GM12878 (cell line): ENCODE measurements at regions not wholly inside any gene's neighbourhood (a gene's known extent, or its start where the extent isn't known, plus 50 kb on each side); places are given as distances from the start of the nearest gene placed in this dataset.

Experiments used
- ATAC-seq: fragments of 200-7000 bp; cut with Tn5 transposase; 3 replicates; pipeline ENCODE4 v1.9.1; 2020; ENCODE audit warnings: mild to moderate bottlenecking, moderate library complexity
- BruUV-seq: library from RNA; stranded (reverse); fragments of 400-500 nt; replicated peaks from 2 replicates; lab custom pipeline; 2021; lab: Mats Ljungman, UMichigan
- CTCF ChIA-PET: fragments of 300-600 bp; sonication (Branson Sonifier 250); formaldehyde crosslinking; extraction: SDS; loops from one replicate; lab custom pipeline; 2021; ENCODE audit warnings: inconsistent platforms; lab: Yijun Ruan, JAX
- POLR2A ChIA-PET: fragments of 350-600 bp; formaldehyde crosslinking; extraction: SDS; loops from one replicate; lab custom pipeline; 2021; ENCODE audit warnings: inconsistent platforms; lab: Charles Lee
- RAD21 ChIA-PET: fragments of 300-600 bp; sonication (Branson Sonifier 250); formaldehyde crosslinking; loops from one replicate; lab custom pipeline; 2023; ENCODE audit warnings: antibody characterized with exemption; ENCODE audit not compliant: unreplicated experiment; lab: Charles Lee
- SMC1A ChIA-PET: fragments of 300-600 bp; sonication (Branson Sonifier 250); formaldehyde crosslinking; loops from one replicate; lab custom pipeline; 2023; ENCODE audit not compliant: unreplicated experiment, uncharacterized antibody; lab: Charles Lee
- DNase-seq: peaks from one replicate; pipeline ENCODE4 v3.0.0-alpha.2; 2011; ENCODE audit warnings: low read depth, low spot score
- FAIRE-seq: peaks from 3 replicates; lab custom pipeline; 2011; peaks lifted over from hg19 to GRCh38; lab: Jason Lieb, UNC
- H2AFZ ChIP-seq: 2 replicates; pipeline ENCODE4 v1.6.0; 2011; ENCODE audit warnings: low read depth, low read length, control low read depth; ENCODE audit not compliant: control insufficient read depth
- H3K27ac ChIP-seq: 2 replicates; pipeline ENCODE4 v1.5.1; 2011; ENCODE audit warnings: control low read depth; ENCODE audit not compliant: control insufficient read depth, insufficient read depth
- H3K27me3 ChIP-seq, 2 experiments: replicated peaks in 1 of 2; 2 replicates each; pipeline versions ENCODE4 v1.6.0 to v1.6.1; 2011; ENCODE audit warnings: low read length in 1 of 2; ENCODE audit not compliant: control insufficient read depth in 2 of 2, insufficient read depth in 2 of 2
- H3K36me3 ChIP-seq, 2 experiments: 2 replicates each; pipeline ENCODE4 v1.5.1; 2011; ENCODE audit warnings: low read length in 1 of 2; ENCODE audit not compliant: control insufficient read depth in 2 of 2, insufficient read depth in 2 of 2
- H3K4me1 ChIP-seq: 2 replicates; pipeline ENCODE4 v1.6.1; 2011; ENCODE audit warnings: mild to moderate bottlenecking, low read length, moderate library complexity, mixed read lengths; ENCODE audit not compliant: control insufficient read depth, insufficient read depth
- H3K4me2 ChIP-seq: 2 replicates; pipeline ENCODE4 v1.6.0; 2011; ENCODE audit warnings: control low read depth; ENCODE audit not compliant: control insufficient read depth, insufficient read depth
- H3K4me3 ChIP-seq: fragments of 200-600 bp; sonication (generic); 2 replicates; pipeline ENCODE4 v1.5.1; 2016
- H3K79me2 ChIP-seq: 2 replicates; pipeline ENCODE4 v1.6.0; 2011; ENCODE audit warnings: low read length; ENCODE audit not compliant: control insufficient read depth, insufficient read depth
- H3K9ac ChIP-seq: 2 replicates; pipeline ENCODE4 v1.8.0; 2011; ENCODE audit warnings: low read length, control low read depth, mixed read lengths; ENCODE audit not compliant: control insufficient read depth, insufficient read depth
- H3K9me3 ChIP-seq: replicated peaks from 3 replicates; pipeline ENCODE4 v1.5.1; 2011; ENCODE audit warnings: mild to moderate bottlenecking, low read length; ENCODE audit not compliant: control insufficient read depth, insufficient read depth
- H4K20me1 ChIP-seq: 2 replicates; pipeline ENCODE4 v1.6.0; 2011; ENCODE audit not compliant: control insufficient read depth, insufficient read depth
- IRF4 ChIP-seq: IDR thresholded peaks from 2 replicates; pipeline ENCODE4 v1.6.1; 2011; ENCODE audit warnings: low read depth, low read length
- PAX5 ChIP-seq: IDR thresholded peaks from 2 replicates; pipeline ENCODE4 v1.6.1; 2011; ENCODE audit warnings: low read depth, low read length, borderline replicate concordance
- RBBP5 ChIP-seq: fragments of 200-600 bp; sonication (generic); conservative IDR thresholded peaks from 2 replicates; pipeline ENCODE4 v1.6.1; 2016
- RFX5 ChIP-seq: IDR thresholded peaks from 2 replicates; pipeline ENCODE4 v1.6.1; 2011; ENCODE audit warnings: low read depth, low read length, improper control_type of control experiment
- STAT1 ChIP-seq: fragments of 450-650 bp; conservative IDR thresholded peaks from 2 replicates; pipeline ENCODE4 v1.6.1; 2014; ENCODE audit warnings: antibody characterized with exemption, mild to moderate bottlenecking
- WGBS: methylation state at CpG from one replicate; pipeline ENCODE4 v1.1.6; 2016; ENCODE audit warnings: low lambda C conversion rate; ENCODE audit not compliant: insufficient replicate concordance, insufficient coverage; ENCODE audit errors: missing lambda C conversion rate; 5-methylcytosine and 5-hydroxymethylcytosine counted together
- in situ Hi-C: fragments of 300-500 bp; cut with MboI; formaldehyde crosslinking; loops from 9 replicates; pipeline ENCODE4 v1.14.3; 2018; ENCODE audit warnings: mixed read lengths
- intact Hi-C: fragments of 100-400 bp; cut with micrococcal nuclease; formaldehyde crosslinking; loops from one replicate; pipeline ENCODE4 v1.14.2; 2022; ENCODE audit not compliant: unreplicated experiment
- TF ChIP-seq, protein P1 (sequence below): fragments of 150-350 bp; IDR thresholded peaks from 2 replicates; pipeline ENCODE4 v1.6.1; 2014; ENCODE audit warnings: mild to moderate bottlenecking, low read depth, low read length
- TF ChIP-seq, protein P2 (sequence below): fragments of 450-650 bp; formaldehyde crosslinking; IDR thresholded peaks from 2 replicates; pipeline ENCODE4 v1.4.0; 2022; ENCODE audit warnings: mild to moderate bottlenecking, moderate library complexity
- TF ChIP-seq, protein P3 (sequence below): IDR thresholded peaks from 2 replicates; pipeline ENCODE4 v1.6.1; 2012; ENCODE audit warnings: low read depth, low read length, improper control_type of control experiment
- TF ChIP-seq, protein P4 (sequence below): IDR thresholded peaks from 2 replicates; pipeline ENCODE4 v1.6.1; 2012; ENCODE audit warnings: low read depth, low read length, improper control_type of control experiment

DNA sequence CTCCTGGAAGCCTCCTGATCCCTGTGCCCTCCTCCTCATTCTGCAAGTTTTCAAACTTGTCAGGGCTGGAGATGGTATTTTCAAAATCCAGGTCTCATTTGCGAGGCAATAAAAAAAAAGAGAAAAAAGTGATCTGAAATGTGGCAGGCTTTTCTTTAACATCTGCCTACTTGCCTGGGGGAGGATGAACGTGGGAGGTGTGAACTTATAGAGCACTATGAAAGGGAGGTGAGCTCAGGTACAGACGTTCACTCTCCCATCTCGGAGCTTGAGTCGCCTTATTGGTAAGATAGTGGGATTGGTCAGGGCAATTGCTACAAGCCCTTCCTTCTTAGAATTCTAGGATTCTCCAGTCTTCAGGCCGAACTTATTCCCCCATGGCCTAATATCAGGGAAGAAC is 104.8 kb upstream of the CADM1 start:
- WGBS = 34% methylated on average over 6 of the region's 6 CpGs
- FAIRE-seq = no peak
- ATAC-seq = no peak

DNA sequence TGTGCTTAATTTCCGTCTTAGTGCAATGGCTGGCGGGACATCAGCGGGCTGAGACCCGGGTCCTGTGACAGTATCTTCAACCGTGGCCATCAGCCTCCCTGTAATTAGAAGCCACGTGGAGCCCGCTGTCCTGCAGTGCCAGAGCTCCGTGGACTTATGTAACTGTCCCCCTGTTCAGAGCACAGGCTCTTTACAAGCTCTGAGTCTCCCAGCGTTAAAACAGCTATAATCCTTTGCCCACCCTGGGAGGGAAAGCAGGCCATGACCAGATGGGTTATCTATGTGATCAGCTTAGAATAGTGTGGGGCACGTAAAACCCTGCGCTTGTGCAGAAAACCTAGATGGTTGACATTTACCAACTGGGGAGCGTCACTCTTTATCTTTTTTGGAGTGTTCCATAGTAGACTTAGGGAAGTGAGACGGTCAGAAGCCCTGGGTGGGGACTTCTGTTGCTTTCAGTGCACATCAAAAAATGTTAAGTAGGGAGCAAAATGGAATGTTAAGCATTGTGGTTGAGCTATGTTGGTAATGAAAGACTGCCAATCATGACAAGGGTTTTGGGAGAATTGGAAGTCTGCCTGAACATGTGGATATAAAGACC is 103.5 kb upstream of the CADM1 start:
- ATAC-seq (no peak), FAIRE-seq (no peak), DNase-seq (no peak)
- no peaks in the 10 kb centered on the region for H3K36me3 ChIP-seq
- no peaks in the 10 kb centered on the region for H3K27me3 ChIP-seq
- no peak overlapping the region for H3K9ac ChIP-seq
- no peaks in the 10 kb centered on the region for H3K4me1 ChIP-seq
- no TSS peak for BruUV-seq
- intact Hi-C loops = no loop called here
- no peak overlapping the region for H3K4me2 ChIP-seq
- H3K4me3 ChIP-seq = no peak overlapping the region
- H2AFZ ChIP-seq = no peak overlapping the region
- no peaks in the 10 kb centered on the region for H4K20me1 ChIP-seq
- ChIA-PET RAD21 (no interaction called here), SMC1A (no interaction called here), CTCF (interaction anchor here (0.7 kb wide), 1 partner anchor 35 kb away, joined by 3 read pairs; no protein-coding TSS in a partner anchor), POLR2A (no interaction called here)
- no peak overlapping the region for H3K27ac ChIP-seq
- in situ Hi-C loops = no loop called here
- H3K9me3 ChIP-seq = no peaks in the 10 kb centered on the region
- 38% methylated on average over 13 of the region's 13 CpGs for WGBS
- H3K79me2 ChIP-seq = no peaks in the 10 kb centered on the region
- TF ChIP-seq IRF4 = no peak
- TF ChIP-seq, protein P1, sequence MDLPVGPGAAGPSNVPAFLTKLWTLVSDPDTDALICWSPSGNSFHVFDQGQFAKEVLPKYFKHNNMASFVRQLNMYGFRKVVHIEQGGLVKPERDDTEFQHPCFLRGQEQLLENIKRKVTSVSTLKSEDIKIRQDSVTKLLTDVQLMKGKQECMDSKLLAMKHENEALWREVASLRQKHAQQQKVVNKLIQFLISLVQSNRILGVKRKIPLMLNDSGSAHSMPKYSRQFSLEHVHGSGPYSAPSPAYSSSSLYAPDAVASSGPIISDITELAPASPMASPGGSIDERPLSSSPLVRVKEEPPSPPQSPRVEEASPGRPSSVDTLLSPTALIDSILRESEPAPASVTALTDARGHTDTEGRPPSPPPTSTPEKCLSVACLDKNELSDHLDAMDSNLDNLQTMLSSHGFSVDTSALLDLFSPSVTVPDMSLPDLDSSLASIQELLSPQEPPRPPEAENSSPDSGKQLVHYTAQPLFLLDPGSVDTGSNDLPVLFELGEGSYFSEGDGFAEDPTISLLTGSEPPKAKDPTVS = no peak
- TF ChIP-seq RBBP5 = no peak
- TF ChIP-seq, protein P2, sequence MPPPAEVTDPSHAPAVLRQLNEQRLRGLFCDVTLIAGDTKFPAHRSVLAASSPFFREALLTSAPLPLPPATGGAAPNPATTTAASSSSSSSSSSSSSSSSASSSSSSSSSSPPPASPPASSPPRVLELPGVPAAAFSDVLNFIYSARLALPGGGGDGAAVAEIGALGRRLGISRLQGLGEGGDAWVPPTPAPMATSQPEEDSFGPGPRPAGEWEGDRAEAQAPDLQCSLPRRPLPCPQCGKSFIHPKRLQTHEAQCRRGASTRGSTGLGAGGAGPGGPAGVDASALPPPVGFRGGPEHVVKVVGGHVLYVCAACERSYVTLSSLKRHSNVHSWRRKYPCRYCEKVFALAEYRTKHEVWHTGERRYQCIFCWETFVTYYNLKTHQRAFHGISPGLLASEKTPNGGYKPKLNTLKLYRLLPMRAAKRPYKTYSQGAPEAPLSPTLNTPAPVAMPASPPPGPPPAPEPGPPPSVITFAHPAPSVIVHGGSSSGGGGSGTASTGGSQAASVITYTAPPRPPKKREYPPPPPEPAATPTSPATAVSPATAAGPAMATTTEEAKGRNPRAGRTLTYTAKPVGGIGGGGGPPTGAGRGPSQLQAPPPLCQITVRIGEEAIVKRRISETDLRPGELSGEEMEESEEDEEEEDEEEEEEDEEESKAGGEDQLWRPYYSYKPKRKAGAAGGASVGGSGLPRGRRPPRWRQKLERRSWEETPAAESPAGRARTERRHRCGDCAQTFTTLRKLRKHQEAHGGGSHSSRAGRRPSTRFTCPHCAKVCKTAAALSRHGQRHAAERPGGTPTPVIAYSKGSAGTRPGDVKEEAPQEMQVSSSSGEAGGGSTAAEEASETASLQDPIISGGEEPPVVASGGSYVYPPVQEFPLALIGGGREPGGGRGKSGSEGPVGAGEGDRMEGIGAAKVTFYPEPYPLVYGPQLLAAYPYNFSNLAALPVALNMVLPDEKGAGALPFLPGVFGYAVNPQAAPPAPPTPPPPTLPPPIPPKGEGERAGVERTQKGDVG = no peak
- TF ChIP-seq RFX5 = no peak
- TF ChIP-seq PAX5 = no peak

More for the DNA sequence above, 104.8 kb upstream of the CADM1 start:
- Histone ChIP-seq H3K4me3 (no peak overlapping the region), H3K36me3 (no peaks in the 10 kb centered on the region), H2AFZ (no peak overlapping the region), H3K27me3 (no peaks in the 10 kb centered on the region), H3K79me2 (no peaks in the 10 kb centered on the region), H3K4me2 (no peak overlapping the region), H3K9me3 (no peaks in the 10 kb centered on the region), H3K4me1 (no peaks in the 10 kb centered on the region), H3K27ac (no peak overlapping the region), H4K20me1 (no peaks in the 10 kb centered on the region), H3K9ac (no peak overlapping the region)
- intact Hi-C loops = no loop called here
- BruUV-seq = no TSS peak
- SMC1A ChIA-PET = no interaction called here
- POLR2A ChIA-PET = no interaction called here
- no peak for DNase-seq
- TF ChIP-seq, protein P3, sequence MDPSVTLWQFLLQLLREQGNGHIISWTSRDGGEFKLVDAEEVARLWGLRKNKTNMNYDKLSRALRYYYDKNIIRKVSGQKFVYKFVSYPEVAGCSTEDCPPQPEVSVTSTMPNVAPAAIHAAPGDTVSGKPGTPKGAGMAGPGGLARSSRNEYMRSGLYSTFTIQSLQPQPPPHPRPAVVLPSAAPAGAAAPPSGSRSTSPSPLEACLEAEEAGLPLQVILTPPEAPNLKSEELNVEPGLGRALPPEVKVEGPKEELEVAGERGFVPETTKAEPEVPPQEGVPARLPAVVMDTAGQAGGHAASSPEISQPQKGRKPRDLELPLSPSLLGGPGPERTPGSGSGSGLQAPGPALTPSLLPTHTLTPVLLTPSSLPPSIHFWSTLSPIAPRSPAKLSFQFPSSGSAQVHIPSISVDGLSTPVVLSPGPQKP = no peak
- TF ChIP-seq STAT1 = no peak
- TF ChIP-seq, protein P4, sequence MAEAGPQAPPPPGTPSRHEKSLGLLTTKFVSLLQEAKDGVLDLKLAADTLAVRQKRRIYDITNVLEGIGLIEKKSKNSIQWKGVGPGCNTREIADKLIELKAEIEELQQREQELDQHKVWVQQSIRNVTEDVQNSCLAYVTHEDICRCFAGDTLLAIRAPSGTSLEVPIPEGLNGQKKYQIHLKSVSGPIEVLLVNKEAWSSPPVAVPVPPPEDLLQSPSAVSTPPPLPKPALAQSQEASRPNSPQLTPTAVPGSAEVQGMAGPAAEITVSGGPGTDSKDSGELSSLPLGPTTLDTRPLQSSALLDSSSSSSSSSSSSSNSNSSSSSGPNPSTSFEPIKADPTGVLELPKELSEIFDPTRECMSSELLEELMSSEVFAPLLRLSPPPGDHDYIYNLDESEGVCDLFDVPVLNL = no peak
- RAD21 ChIA-PET = no interaction called here
- in situ Hi-C loops = no loop called here
- CTCF ChIA-PET = no interaction called here
